Smooth muscle cell (in vitro differentiated cells): ENCODE measurements at regions not wholly inside any gene's neighbourhood (a gene's known extent, or its start where the extent isn't known, plus 50 kb on each side); places are given as distances from the start of the nearest gene placed in this dataset.
A peak's percentile ranks its signal among the peaks of the same experiment; 100 is the strongest.

Experiments used
- DNase-seq: peaks from one replicate; lab custom pipeline; 2025; ENCODE audit not compliant: unreplicated experiment; lab: John Stamatoyannopoulos, UW
- H2AFZ ChIP-seq: fragments of 200-600 bp; sonication (generic); 2 replicates; pipeline ENCODE4 v1.6.0; 2016; ENCODE audit warnings: antibody characterized with exemption, low read depth, mild to moderate bottlenecking
- H3F3A ChIP-seq: fragments of 200-600 bp; sonication (generic); 2 replicates; pipeline ENCODE4 v1.6.0; 2017; ENCODE audit warnings: antibody characterized with exemption, low read depth
- H3K27ac ChIP-seq: fragments of 200-600 bp; sonication (generic); 2 replicates; pipeline ENCODE4 v1.5.1; 2016; ENCODE audit warnings: low read depth, mild to moderate bottlenecking
- H3K27me3 ChIP-seq: fragments of 200-600 bp; sonication (generic); 2 replicates; pipeline ENCODE4 v1.6.1; 2016; ENCODE audit warnings: low read depth, mild to moderate bottlenecking
- H3K36me3 ChIP-seq: fragments of 200-600 bp; sonication (generic); 2 replicates; pipeline ENCODE4 v1.5.1; 2016; ENCODE audit warnings: low read depth
- H3K4me1 ChIP-seq: fragments of 200-600 bp; sonication (generic); 2 replicates; pipeline ENCODE4 v1.5.1; 2016; ENCODE audit warnings: low read depth
- H3K4me2 ChIP-seq: fragments of 200-600 bp; sonication (generic); 2 replicates; pipeline ENCODE4 v1.6.0; 2016; ENCODE audit warnings: mild to moderate bottlenecking
- H3K4me3 ChIP-seq: fragments of 200-600 bp; sonication (generic); 2 replicates; pipeline ENCODE4 v1.5.1; 2016; ENCODE audit warnings: mild to moderate bottlenecking
- H3K79me2 ChIP-seq: fragments of 200-600 bp; sonication (generic); 2 replicates; pipeline ENCODE4 v1.6.0; 2016; ENCODE audit warnings: low read depth, mild to moderate bottlenecking
- H3K9ac ChIP-seq: fragments of 200-600 bp; sonication (generic); 2 replicates; pipeline ENCODE4 v1.6.0; 2016; ENCODE audit warnings: low read depth
- H3K9me3 ChIP-seq: fragments of 200-600 bp; sonication (generic); replicated peaks from 2 replicates; pipeline ENCODE4 v1.5.1; 2016; ENCODE audit warnings: low read depth
- H4K20me1 ChIP-seq: fragments of 200-600 bp; sonication (generic); 2 replicates; pipeline ENCODE4 v1.6.0; 2016; ENCODE audit warnings: low read depth
- CTCF ChIP-seq: fragments of 200-600 bp; sonication (generic); IDR thresholded peaks from 2 replicates; pipeline ENCODE4 v1.5.1; 2017; ENCODE audit warnings: borderline replicate concordance, mild to moderate bottlenecking, antibody characterized with exemption; ENCODE audit not compliant: insufficient read depth, poor library complexity, severe bottlenecking
- WGBS: methylation state at CpG from one replicate; pipeline ENCODE4 v1.1.7; 2016; ENCODE audit warnings: low lambda C conversion rate; 5-methylcytosine and 5-hydroxymethylcytosine counted together

GRCh38 chr21:28877318-28877884, 115.3 kb downstream of the LTN1 start:
- 86% methylated on average over 1 of the region's 1 CpG for WGBS
- TF ChIP-seq CTCF = no peak
- Histone ChIP-seq H2AFZ (no peak overlapping the region), H3K27me3 (no peaks in the 10 kb centered on the region), H3K9ac (no peak overlapping the region), H3K36me3 (peaks cover 4% of the 10 kb centered on the region), H3K4me1 (no peaks in the 10 kb centered on the region), H4K20me1 (no peaks in the 10 kb centered on the region), H3K9me3 (no peaks in the 10 kb centered on the region), H3K4me2 (no peak overlapping the region), H3F3A (no peaks in the 10 kb centered on the region), H3K27ac (no peak overlapping the region), H3K79me2 (no peaks in the 10 kb centered on the region), H3K4me3 (no peak overlapping the region)
- no peak for DNase-seq

DNA sequence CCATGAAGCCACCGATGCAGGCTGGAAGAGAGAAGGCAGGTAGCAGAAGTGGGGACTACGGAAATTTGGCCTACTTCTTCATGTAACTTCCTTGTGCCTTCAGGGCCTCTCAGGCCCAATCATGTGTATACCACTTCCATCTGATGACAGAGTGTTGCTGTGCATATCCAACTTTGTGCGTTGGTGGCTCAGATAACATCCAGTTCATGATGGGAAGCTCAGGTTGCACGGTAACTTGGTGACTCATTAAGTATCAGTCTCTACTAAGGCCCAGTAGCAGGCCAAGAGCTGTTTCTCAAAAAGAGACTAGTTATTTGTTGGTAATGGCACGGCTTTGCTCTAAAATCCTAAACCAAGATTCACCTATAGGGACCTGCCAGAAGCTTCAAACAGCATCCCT, 117.6 kb downstream of the LTN1 start:
- no peak overlapping the region for H3K9ac ChIP-seq
- 69% methylated on average over 5 of the region's 5 CpGs for WGBS
- TF ChIP-seq CTCF = no peak

GRCh38 chr21:28872218-28872617, 120.5 kb downstream of the LTN1 start:
- Histone ChIP-seq H3F3A (no peaks in the 10 kb centered on the region), H3K9ac (no peak overlapping the region), H3K9me3 (no peaks in the 10 kb centered on the region), H3K79me2 (no peaks in the 10 kb centered on the region), H3K4me1 (no peaks in the 10 kb centered on the region), H4K20me1 (no peaks in the 10 kb centered on the region), H3K4me2 (no peak overlapping the region), H2AFZ (no peak overlapping the region), H3K4me3 (no peak overlapping the region), H3K36me3 (no peaks in the 10 kb centered on the region), H3K27ac (no peak overlapping the region), H3K27me3 (no peaks in the 10 kb centered on the region)
- TF ChIP-seq CTCF = no peak
- DNase-seq = no peak
- 82% methylated on average over 5 of the region's 5 CpGs for WGBS

More for the DNA sequence above, 117.6 kb downstream of the LTN1 start:
- Histone ChIP-seq H4K20me1 (no peaks in the 10 kb centered on the region), H3K4me3 (no peak overlapping the region), H3F3A (no peaks in the 10 kb centered on the region), H3K27ac (no peak overlapping the region), H3K79me2 (no peaks in the 10 kb centered on the region), H3K9me3 (no peaks in the 10 kb centered on the region), H3K36me3 (no peaks in the 10 kb centered on the region), H3K27me3 (no peaks in the 10 kb centered on the region), H3K4me2 (no peak overlapping the region), H3K4me1 (no peaks in the 10 kb centered on the region), H2AFZ (no peak overlapping the region)
- DNase-seq = no peak

DNA sequence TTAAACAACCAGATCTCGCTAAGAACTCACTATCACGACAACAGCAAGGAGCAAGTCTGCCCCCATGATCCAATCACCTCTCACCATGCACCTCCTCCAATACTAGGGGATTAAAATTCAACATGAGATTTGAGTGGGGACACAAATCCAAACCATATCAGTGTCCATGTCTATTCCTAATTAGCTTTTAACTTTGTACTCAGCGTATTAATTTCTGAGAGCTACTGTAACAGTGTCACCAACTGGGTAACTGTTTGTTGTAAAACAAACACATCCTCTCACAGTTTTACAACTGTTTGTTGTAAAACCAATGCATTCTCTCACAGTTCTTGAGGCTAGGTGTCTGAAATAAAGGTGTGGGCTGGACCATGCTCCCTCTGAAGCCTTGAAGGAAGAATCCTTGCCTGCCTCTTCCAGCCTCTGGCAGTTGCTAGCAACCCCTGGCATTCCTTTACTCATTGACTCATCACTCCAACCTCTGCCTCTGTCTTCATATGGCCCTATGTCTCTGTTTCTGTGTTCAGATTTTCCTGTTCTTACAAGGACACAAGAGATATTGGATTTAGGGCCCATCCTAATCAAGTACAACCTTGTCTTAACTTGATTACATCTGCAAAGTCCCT, 121.2 kb downstream of the LTN1 start:
- Histone ChIP-seq H3K9ac (no peak overlapping the region), H2AFZ (no peak overlapping the region)
- DNase-seq = no peak

More for the DNA sequence above, 121.2 kb downstream of the LTN1 start:
- no peaks in the 10 kb centered on the region for H3K36me3 ChIP-seq
- no peaks in the 10 kb centered on the region for H3K79me2 ChIP-seq
- 93% methylated on average over 3 of the region's 3 CpGs for WGBS
- no peaks in the 10 kb centered on the region for H4K20me1 ChIP-seq
- peak overlapping the region; percentile 23 for H3K27ac ChIP-seq
- H3K4me1 ChIP-seq = no peaks in the 10 kb centered on the region
- no peak for TF ChIP-seq CTCF
- H3K27me3 ChIP-seq = no peaks in the 10 kb centered on the region
- no peak overlapping the region for H3K4me3 ChIP-seq
- H3K4me2 ChIP-seq = no peak overlapping the region
- H3F3A ChIP-seq = no peaks in the 10 kb centered on the region
- no peaks in the 10 kb centered on the region for H3K9me3 ChIP-seq
